ENCODE measurements at regions not wholly inside any gene's neighbourhood (a gene's known extent, or its start where the extent isn't known, plus 50 kb on each side); places are given as distances from the start of the nearest gene placed in this dataset.

GRCh38 chr20:1784586-1784985, 110.6 kb upstream of the SIRPA start:
- no peak for DNase-seq

- DNase-seq = no peak
Observed at GRCh38 chr20:1783245-1783644, 112.0 kb upstream of the SIRPA start.

GRCh38 chr20:1782181-1782580, 113.0 kb upstream of the SIRPA start:
- DNase-seq = no peak

GRCh38 chr20:1779567-1779966, 115.6 kb upstream of the SIRPA start:
- DNase-seq = no peak

- no peak for DNase-seq
Observed at GRCh38 chr20:1778338-1778737, 116.9 kb upstream of the SIRPA start.

GRCh38 chr20:1777476-1777820, 117.8 kb upstream of the SIRPA start:
- no peak for DNase-seq

GRCh38 chr20:1776681-1777475, 118.3 kb upstream of the SIRPA start:
- peak; percentile 68 for DNase-seq

- no peak for DNase-seq
Observed at GRCh38 chr20:1775117-1775516, 117.5 kb upstream of the SIRPG start.

GRCh38 chr20:1774479-1774878, 116.9 kb upstream of the SIRPG start:
- no peak for DNase-seq

- no peak for DNase-seq
Observed at GRCh38 chr20:1773816-1774215, 116.2 kb upstream of the SIRPG start.

GRCh38 chr20:1769491-1769890, 111.9 kb upstream of the SIRPG start:
- DNase-seq = no peak

GRCh38 chr20:1766731-1767130, 109.2 kb upstream of the SIRPG start:
- DNase-seq = no peak

GRCh38 chr20:1764136-1765033, 106.8 kb upstream of the SIRPG start:
- peak; percentile 39 for DNase-seq

- no peak for DNase-seq
Observed at GRCh38 chr20:1761598-1761997, 104.0 kb upstream of the SIRPG start.

GRCh38 chr20:1761116-1761515, 103.5 kb upstream of the SIRPG start:
- no peak for DNase-seq

- DNase-seq = no peak
Observed at GRCh38 chr20:1758765-1759164, 101.2 kb upstream of the SIRPG start.

- DNase-seq = no peak
Observed at GRCh38 chr20:1757606-1758512, 100.3 kb upstream of the SIRPG start.

- no peak for DNase-seq
Observed at GRCh38 chr20:1757072-1757471, 99.5 kb upstream of the SIRPG start.

- DNase-seq = no peak
Observed at GRCh38 chr20:1754749-1755148, 97.2 kb upstream of the SIRPG start.

- DNase-seq = no peak
Observed at GRCh38 chr20:1754306-1754705, 96.7 kb upstream of the SIRPG start.

GRCh38 chr20:1752045-1752444, 94.5 kb upstream of the SIRPG start:
- DNase-seq = no peak

- DNase-seq = no peak
Observed at GRCh38 chr20:1748777-1749176, 91.2 kb upstream of the SIRPG start.

- DNase-seq = no peak
Observed at GRCh38 chr20:1747953-1748577, 90.5 kb upstream of the SIRPG start.

Data from NCI-H1694 (cell line).